H9 (cell line): ENCODE measurements at regions not wholly inside any gene's neighbourhood (a gene's known extent, or its start where the extent isn't known, plus 50 kb on each side); places are given as distances from the start of the nearest gene placed in this dataset.

ENCODE experiments used
- DNase-seq: peaks from one replicate; pipeline ENCODE4 v3.0.0-alpha.2; 2017
- H2AFZ ChIP-seq: one replicate; pipeline ENCODE4 v1.6.1; 2013; ENCODE audit warnings: mild to moderate bottlenecking, low read length, control low read depth, moderate library complexity
- H2AK5ac ChIP-seq: 2 replicates; pipeline ENCODE4 v1.6.1; 2013; ENCODE audit warnings: low read length, control low read depth, mixed read lengths; ENCODE audit not compliant: insufficient read length
- H2BK120ac ChIP-seq: one replicate; pipeline ENCODE4 v1.6.1; 2013; ENCODE audit warnings: low read depth, mild to moderate bottlenecking, low read length, control low read depth, inconsistent platforms; ENCODE audit not compliant: poor library complexity, severe bottlenecking
- H2BK12ac ChIP-seq: 2 replicates; pipeline ENCODE4 v1.6.1; 2013; ENCODE audit warnings: low read length, control low read depth, mixed read lengths, low read depth; ENCODE audit not compliant: insufficient read length
- H2BK15ac ChIP-seq: 2 replicates; pipeline ENCODE4 v1.6.1; 2013; ENCODE audit warnings: low read depth, low read length, control low read depth
- H2BK20ac ChIP-seq: one replicate; pipeline ENCODE4 v1.6.1; 2013; ENCODE audit warnings: low read depth, mild to moderate bottlenecking, low read length, control low read depth, inconsistent platforms; ENCODE audit not compliant: poor library complexity, severe bottlenecking
- H2BK5ac ChIP-seq: 2 replicates; pipeline ENCODE4 v1.6.1; 2013; ENCODE audit warnings: low read length, control low read depth, mixed read lengths; ENCODE audit not compliant: insufficient read length
- H3K14ac ChIP-seq: 2 replicates; pipeline ENCODE4 v1.6.1; 2013; ENCODE audit warnings: low read length, control low read depth; ENCODE audit not compliant: insufficient read depth
- H3K18ac ChIP-seq: 2 replicates; pipeline ENCODE4 v1.6.1; 2013; ENCODE audit warnings: low read depth, mild to moderate bottlenecking, mixed read lengths, low read length, control low read depth; ENCODE audit not compliant: insufficient read length
- H3K23ac ChIP-seq: 2 replicates; pipeline ENCODE4 v1.6.1; 2013; ENCODE audit warnings: low read length, control low read depth, mixed read lengths, low read depth; ENCODE audit not compliant: insufficient read length
- H3K23me2 ChIP-seq: 2 replicates; pipeline ENCODE4 v1.6.1; 2013; ENCODE audit warnings: low read depth, mild to moderate bottlenecking, mixed read lengths, low read length, control low read depth; ENCODE audit not compliant: insufficient read length, poor library complexity, severe bottlenecking
- H3K27ac ChIP-seq: 2 replicates; pipeline ENCODE4 v1.5.1; 2013; ENCODE audit warnings: low read length, control low read depth, mixed read lengths, low read depth; ENCODE audit not compliant: insufficient read length
- H3K27me3 ChIP-seq: 2 replicates; pipeline ENCODE4 v1.6.1; 2013; ENCODE audit warnings: low read length, control low read depth, inconsistent platforms; ENCODE audit not compliant: insufficient read depth
- H3K4ac ChIP-seq: 2 replicates; pipeline ENCODE4 v1.6.1; 2013; ENCODE audit warnings: low read depth, mild to moderate bottlenecking, control low read depth, inconsistent platforms, low read length, moderate library complexity
- H3K4me1 ChIP-seq: 2 replicates; pipeline ENCODE4 v1.6.1; 2013; ENCODE audit warnings: low read length, control low read depth, inconsistent platforms; ENCODE audit not compliant: insufficient read depth
- H3K4me2 ChIP-seq: 2 replicates; pipeline ENCODE4 v1.6.1; 2013; ENCODE audit warnings: low read length, control low read depth, mixed read lengths; ENCODE audit not compliant: insufficient read length, insufficient read depth
- H3K56ac ChIP-seq: 2 replicates; pipeline ENCODE4 v1.6.1; 2013; ENCODE audit warnings: low read depth, mild to moderate bottlenecking, mixed read lengths, low read length, control low read depth; ENCODE audit not compliant: insufficient read length
- H3K79me1 ChIP-seq: 2 replicates; pipeline ENCODE4 v1.6.1; 2013; ENCODE audit warnings: low read depth, mild to moderate bottlenecking, moderate library complexity, low read length, control low read depth, inconsistent platforms; ENCODE audit not compliant: insufficient read depth, poor library complexity, severe bottlenecking
- H3K79me2 ChIP-seq: 2 replicates; pipeline ENCODE4 v1.6.1; 2013; ENCODE audit warnings: low read length, control low read depth, inconsistent platforms; ENCODE audit not compliant: insufficient read depth
- H3K9ac ChIP-seq: 2 replicates; pipeline ENCODE4 v1.6.1; 2013; ENCODE audit warnings: low read length, control low read depth, mixed read lengths; ENCODE audit not compliant: insufficient read length; ENCODE audit errors: extremely low read depth
- H3K9me3 ChIP-seq: one replicate; pipeline ENCODE4 v1.6.1; 2013; ENCODE audit warnings: low read depth, low read length, inconsistent platforms; ENCODE audit not compliant: control insufficient read depth
- H3T11ph ChIP-seq: one replicate; pipeline ENCODE4 v1.6.1; 2013; ENCODE audit warnings: mild to moderate bottlenecking, low read length, control low read depth, inconsistent platforms
- H4K20me1 ChIP-seq: one replicate; pipeline ENCODE4 v1.6.1; 2013; ENCODE audit not compliant: control insufficient read depth, insufficient read length, insufficient read depth
- H4K5ac ChIP-seq: 2 replicates; pipeline ENCODE4 v1.6.1; 2013; ENCODE audit warnings: low read depth, mild to moderate bottlenecking, mixed read lengths, low read length, control low read depth; ENCODE audit not compliant: insufficient read length
- H4K8ac ChIP-seq: replicated peaks from 2 replicates; pipeline ENCODE4 v1.6.1; 2013; ENCODE audit warnings: low read length, control low read depth, mixed read lengths, low read depth; ENCODE audit not compliant: insufficient read length
- H4K91ac ChIP-seq: 2 replicates; pipeline ENCODE4 v1.6.1; 2013; ENCODE audit warnings: low read depth, mild to moderate bottlenecking, moderate library complexity, mixed read lengths, low read length, control low read depth; ENCODE audit not compliant: insufficient read length
- H3K27ac Mint-ChIP-seq, 3 experiments: 2 replicates in 2 of 3; 3 replicates in 1 of 3; pipeline ENCODE4 v1.8.0; 2020 to 2021; ENCODE audit warnings: mixed read lengths in 3 of 3, mild to moderate bottlenecking in 1 of 3, moderate library complexity in 1 of 3
- H3K27me3 Mint-ChIP-seq: 2 replicates; pipeline ENCODE4 v1.8.0; 2021; ENCODE audit warnings: low read depth, mild to moderate bottlenecking, moderate library complexity, mixed read lengths
- H3K36me3 Mint-ChIP-seq, 3 experiments: 2 replicates in 2 of 3; 3 replicates in 1 of 3; pipeline ENCODE4 v1.8.0; 2020 to 2021; ENCODE audit warnings: low read depth in 3 of 3, mixed read lengths in 3 of 3; ENCODE audit not compliant: insufficient read depth in 1 of 3
- H3K4me1 Mint-ChIP-seq, 2 experiments: 2 replicates each; pipeline ENCODE4 v1.8.0; 2020; ENCODE audit warnings: mixed read lengths in 2 of 2
- H3K4me3 Mint-ChIP-seq, 2 experiments: 2 replicates in 1 of 2; 3 replicates in 1 of 2; pipeline ENCODE4 v1.8.0; 2020 to 2021; ENCODE audit warnings: mild to moderate bottlenecking in 2 of 2, mixed read lengths in 2 of 2, moderate library complexity in 1 of 2
- H3K9me3 Mint-ChIP-seq, 2 experiments: 2 replicates in 1 of 2; 3 replicates in 1 of 2; pipeline ENCODE4 v1.8.0; 2020; ENCODE audit warnings: mild to moderate bottlenecking in 2 of 2, mixed read lengths in 2 of 2, moderate library complexity in 1 of 2
- CTCF ChIP-seq: fragments of 200-600 bp; sonication (generic); conservative IDR thresholded peaks from 3 replicates; pipeline ENCODE4 v1.8.0; 2021; ENCODE audit warnings: antibody characterized with exemption, mild to moderate bottlenecking
- whole genome bisulfite sequencing: extraction: QIAGEN DNeasy Blood & Tissue Kit; methylation state at CpG from one replicate; pipeline ENCODE4 v1.1.7; 2013; ENCODE audit warnings: missing lambda C conversion rate, low lambda C conversion rate, mixed read lengths; ENCODE audit not compliant: insufficient read length; ENCODE audit errors: extremely low coverage; 5-methylcytosine and 5-hydroxymethylcytosine counted together

GRCh38 chr4:138696771-138697170, 318.8 kb upstream of the NOCT start:
- no CpG with 5 or more reads among the region's 8 CpGs for WGBS
- Histone ChIP-seq H2BK12ac (no peak overlapping the region), H3K18ac (no peak overlapping the region), H2BK20ac (no peak overlapping the region), H3K4me2 (no peak overlapping the region), H3K27me3 (no peaks in the 10 kb centered on the region), H3K9me3 (no peaks in the 10 kb centered on the region), H4K91ac (no peak overlapping the region), H3T11ph (no peak overlapping the region), H3K14ac (no peak overlapping the region), H3K23me2 (no peaks in the 10 kb centered on the region), H2AFZ (no peak overlapping the region), H4K5ac (no peak overlapping the region), H2BK5ac (no peak overlapping the region), H3K4me1 (peaks cover 2% of the 10 kb centered on the region; the same call in 1 of the 2 replicates), H3K27ac (no peak overlapping the region), H3K56ac (no peak overlapping the region), H3K23ac (no peak overlapping the region), H3K9ac (no peak overlapping the region), H4K8ac (no peak overlapping the region), H4K20me1 (no peaks in the 10 kb centered on the region), H2BK120ac (no peak overlapping the region), H2AK5ac (no peak overlapping the region), H3K79me2 (no peaks in the 10 kb centered on the region), H3K79me1 (no peaks in the 10 kb centered on the region), H3K4ac (no peak overlapping the region), H2BK15ac (no peak overlapping the region)
- H3K9me3 Mint-ChIP-seq, result no peaks in the 10 kb centered on the region
- DNase-seq, result no peak
- H3K36me3 Mint-ChIP-seq, result no peaks in the 10 kb centered on the region
- no peaks in the 10 kb centered on the region for H3K27me3 Mint-ChIP-seq
- peak overlapping the region in 1 of 3 experiments; percentile 8; a peak in 2 of 7 replicates for H3K27ac Mint-ChIP-seq
- TF ChIP-seq CTCF, result no peak
- no peak overlapping the region; a peak in 1 of 5 replicates for H3K4me3 Mint-ChIP-seq
- peaks cover 23 to 27% of the 10 kb centered on the region in 2 experiments for H3K4me1 Mint-ChIP-seq
